AG10803 (cell line): ENCODE measurements at regions not wholly inside any gene's neighbourhood (a gene's known extent, or its start where the extent isn't known, plus 50 kb on each side); places are given as distances from the start of the nearest gene placed in this dataset.

ENCODE experiments used
- DNase-seq: peaks from one replicate; pipeline ENCODE4 v3.0.0; 2010; ENCODE audit warnings: low read depth
- H3K4me3 ChIP-seq: 2 replicates; pipeline ENCODE4 v1.5.1; 2011; ENCODE audit warnings: mild to moderate bottlenecking, low read length, control low read depth
- CTCF ChIP-seq: conservative IDR thresholded peaks from 2 replicates; pipeline ENCODE4 v1.5.1; 2011; ENCODE audit warnings: mild to moderate bottlenecking, low read length, control low read depth, inconsistent platforms

- peak; percentile 36 for DNase-seq
- TF ChIP-seq CTCF: no peak
- no peak overlapping the region for H3K4me3 ChIP-seq
These were observed 442.6 kb upstream of the PROK2 start for GRCh38 chr3:72227486-72228070.

- H3K4me3 ChIP-seq: no peak overlapping the region
- no peak for TF ChIP-seq CTCF
- DNase-seq: no peak
These were observed 440.0 kb upstream of the PROK2 start for GRCh38 chr3:72224804-72225509.

GRCh38 chr3:72223628-72224027 lies 438.7 kb upstream of the PROK2 start:
- DNase-seq: no peak
- TF ChIP-seq CTCF: no peak
- no peak overlapping the region for H3K4me3 ChIP-seq

DNA sequence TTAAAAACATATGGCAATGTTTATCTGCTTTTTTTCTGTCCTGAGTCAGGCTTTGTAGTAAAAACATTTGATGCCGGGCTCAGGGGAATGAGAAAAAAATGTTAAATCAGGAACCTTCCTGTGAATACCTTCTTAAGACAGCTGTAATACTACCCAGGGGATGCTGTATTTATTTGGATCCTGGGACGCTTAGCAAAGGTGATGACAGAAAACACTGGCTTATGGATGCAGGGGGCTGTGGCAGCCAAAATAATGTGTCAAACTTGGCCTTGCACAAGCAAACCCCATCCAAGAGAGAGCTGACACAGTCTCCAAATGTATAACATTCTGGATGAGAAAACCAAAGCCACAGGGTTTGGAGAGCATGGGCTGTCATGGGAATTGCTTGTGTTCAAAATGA lies 438.2 kb upstream of the PROK2 start:
- TF ChIP-seq CTCF: no peak
- no peak overlapping the region for H3K4me3 ChIP-seq
- peak; percentile 79 for DNase-seq

- TF ChIP-seq CTCF: no peak
- H3K4me3 ChIP-seq: no peak overlapping the region
- no peak for DNase-seq
These were observed 437.5 kb upstream of the PROK2 start for GRCh38 chr3:72222410-72222809.

DNA sequence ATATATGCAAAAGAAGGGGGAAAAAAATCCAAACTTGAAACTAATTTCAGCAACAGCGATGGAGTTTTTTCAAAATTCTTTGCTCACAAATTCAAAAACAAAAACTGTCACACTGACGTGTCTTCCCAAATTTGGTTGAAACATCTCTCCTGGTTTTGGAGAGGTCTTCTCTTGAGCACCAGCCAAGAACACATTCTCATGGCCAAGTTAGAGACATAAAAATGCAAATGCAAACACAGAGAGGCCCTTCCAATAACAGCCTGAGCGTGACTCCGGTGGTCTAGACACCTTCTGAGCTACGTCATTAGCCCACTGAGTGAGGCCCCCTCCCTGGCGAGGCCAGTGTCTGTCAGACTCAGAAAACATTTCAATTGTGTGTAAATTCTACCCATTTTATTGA lies 436.0 kb upstream of the PROK2 start:
- no peak overlapping the region for H3K4me3 ChIP-seq
- DNase-seq: no peak
- no peak for TF ChIP-seq CTCF

DNA sequence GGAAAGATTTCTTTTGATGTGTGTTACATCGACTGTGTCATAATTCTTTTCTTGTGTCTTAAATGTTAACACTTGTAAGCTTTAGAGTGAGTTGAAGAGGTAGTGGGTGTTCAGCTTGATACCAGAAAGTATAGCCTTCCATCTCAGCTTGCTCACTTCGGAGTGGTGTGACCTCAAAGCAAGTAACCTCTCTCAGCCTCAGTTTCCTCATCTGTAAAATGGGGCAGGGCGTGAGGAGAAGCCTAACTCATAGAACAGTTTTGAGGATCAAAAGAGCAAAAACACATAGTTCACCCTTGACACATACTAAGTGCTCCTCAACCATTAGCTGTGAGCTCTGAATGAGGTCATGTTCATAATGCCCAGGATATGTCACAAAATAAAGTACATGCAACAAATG lies 434.8 kb upstream of the PROK2 start:
- no peak overlapping the region for H3K4me3 ChIP-seq
- no peak for DNase-seq
- TF ChIP-seq CTCF: no peak
